ENCODE measurements at regions not wholly inside any gene's neighbourhood (a gene's known extent, or its start where the extent isn't known, plus 50 kb on each side); places are given as distances from the start of the nearest gene placed in this dataset.

DNA sequence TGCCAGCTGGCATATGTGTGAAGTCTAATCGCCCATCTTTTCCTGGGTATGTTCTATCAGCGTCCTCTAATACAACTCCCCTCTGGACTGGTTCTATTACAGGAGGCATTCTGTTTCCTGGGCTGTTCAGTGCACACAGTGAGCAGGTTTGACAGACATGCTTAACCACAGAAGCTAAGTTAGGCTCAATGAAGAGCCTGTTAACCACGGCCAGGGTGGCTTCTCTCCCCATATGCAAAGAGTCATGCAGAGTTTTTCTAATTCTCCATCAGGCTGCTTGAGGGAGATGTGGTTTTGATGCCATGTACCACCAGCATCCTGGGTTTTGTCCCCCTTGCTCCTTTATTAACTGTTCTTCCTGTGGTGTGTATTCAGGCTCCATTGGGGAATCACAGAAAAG lies 57.2 kb upstream of the ALOX12 start:
- TF ChIP-seq EZH2 (IDR thresholded peaks at IDR 0.05; ENCODE audit: insufficient read depth, poor library complexity, severe bottlenecking) (no peak), EZH2phosphoT487 (IDR thresholded peaks at IDR 0.05; ENCODE audit: insufficient read depth, low read depth) (no peak)

All from GM23248 (cell line).